Gastrocnemius medialis (tissue), 4 donors: ENCODE measurements at regions not wholly inside any gene's neighbourhood (a gene's known extent, or its start where the extent isn't known, plus 50 kb on each side); places are given as distances from the start of the nearest gene placed in this dataset.

Experiments
- CTCF ChIP-seq, 5 experiments: fragments of 450-650 bp in 3 of 5; fragments of 200-600 bp in 2 of 5; sonication (generic) in 2 of 5; IDR thresholded peaks in 4 of 5; conservative IDR thresholded peaks in 1 of 5; 1 replicate in 4 of 5; 2 replicates in 1 of 5; pipeline ENCODE4 v1.5.1; 2016 to 2019; ENCODE audit warnings: antibody characterized with exemption in 5 of 5, mild to moderate bottlenecking in 3 of 5, moderate library complexity in 3 of 5
- POLR2A ChIP-seq, 2 donors: fragments of 450-650 bp; IDR thresholded peaks; one replicate each; pipeline ENCODE4 v1.6.1; 2017; ENCODE audit warnings: antibody characterized with exemption in 2 of 2, mild to moderate bottlenecking in 2 of 2, moderate library complexity in 2 of 2

DNA sequence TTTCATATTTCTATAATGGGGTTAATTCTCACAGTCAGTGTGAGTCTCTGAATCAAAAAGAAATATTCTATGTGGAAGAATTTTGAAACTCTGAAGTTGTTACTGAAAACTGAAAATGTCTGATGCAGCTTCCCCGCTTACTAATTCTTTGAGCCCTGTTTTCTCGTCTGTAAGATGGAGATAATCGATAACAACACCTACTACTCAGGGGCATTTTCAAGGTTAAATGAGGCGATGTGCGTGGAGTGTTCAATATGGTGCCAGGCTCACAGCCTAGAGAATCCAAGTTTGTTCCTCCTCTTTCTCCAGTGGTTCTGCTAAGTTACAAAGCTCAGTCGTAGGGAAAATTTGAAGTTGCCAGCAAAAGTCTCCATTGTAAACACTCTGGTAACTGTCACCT, 391.4 kb downstream of the FUT8 start:
- no peak for TF ChIP-seq CTCF (IDR thresholded peaks at IDR 0.05 in 4 of 5, conservative IDR thresholded peaks at IDR 0.05 in 1 of 5)
- TF ChIP-seq POLR2A (IDR thresholded peaks at IDR 0.05) = no peak
